ENCODE measurements at regions not wholly inside any gene's neighbourhood (a gene's known extent, or its start where the extent isn't known, plus 50 kb on each side); places are given as distances from the start of the nearest gene placed in this dataset.

DNA sequence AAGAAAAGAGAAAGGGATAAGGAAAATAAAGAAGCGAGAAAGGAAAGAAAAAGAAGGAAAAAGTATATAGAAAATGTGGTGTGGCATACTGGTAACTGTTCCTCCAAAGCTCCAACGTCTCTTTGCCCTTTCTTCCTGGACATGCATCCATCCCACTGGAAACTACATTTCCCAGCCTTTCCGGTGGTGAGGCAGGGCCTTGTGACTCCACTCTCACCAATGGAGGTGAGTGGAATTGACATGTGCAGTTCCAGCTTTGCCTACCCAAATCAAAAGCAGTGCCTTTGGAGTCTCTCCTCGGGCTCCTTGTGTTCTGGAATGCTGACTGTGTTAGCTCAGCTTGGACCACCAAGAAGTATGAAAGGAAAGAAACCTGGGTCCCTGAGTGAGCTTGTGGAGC lies 161.2 kb downstream of the KCNA5 start:
- DNase-seq (ENCODE audit: low read depth, low spot score) (no peak), FAIRE-seq (no peak), ATAC-seq (no peak)
- Histone ChIP-seq H3K4me1 (ENCODE audit: control insufficient read depth, insufficient read depth, low read length) (no peaks in the 10 kb centered on the region), H3K4me2 (ENCODE audit: control insufficient read depth, insufficient read depth) (no peak overlapping the region), H3K4me3 (no peak overlapping the region), H4K20me1 (ENCODE audit: control insufficient read depth, insufficient read depth) (no peaks in the 10 kb centered on the region), H3K27me3 (replicated peaks in 1 of 2; ENCODE audit: control insufficient read depth in 2 of 2, insufficient read depth in 2 of 2, low read length in 1 of 2) (peaks cover 0 to 3% of the 10 kb centered on the region in 2 experiments; a peak in 2 of 4 replicates), H3K79me2 (ENCODE audit: control insufficient read depth, insufficient read depth, low read length) (no peaks in the 10 kb centered on the region), H2AFZ (ENCODE audit: control insufficient read depth, low read depth, low read length) (no peak overlapping the region), H3K36me3 (ENCODE audit: control insufficient read depth in 2 of 2, insufficient read depth in 2 of 2, low read length in 1 of 2) (no peaks in the 10 kb centered on the region), H3K9me3 (replicated peaks; ENCODE audit: control insufficient read depth, insufficient read depth, low read length) (no peaks in the 10 kb centered on the region), H3K9ac (ENCODE audit: control insufficient read depth, insufficient read depth, low read length) (no peak overlapping the region), H3K27ac (ENCODE audit: control insufficient read depth, insufficient read depth) (no peak overlapping the region)
- BruUV-seq (replicated peaks) = no TSS peak
- intact Hi-C loops (cut with micrococcal nuclease; ENCODE audit: unreplicated experiment) (loop anchor here (10.0 kb wide), 1 partner anchor 310 kb away; no protein-coding TSS in a partner anchor), in situ Hi-C loops (cut with MboI) (no loop called here)
- TF ChIP-seq POU2F2 (IDR thresholded peaks at IDR 0.05; ENCODE audit: borderline replicate concordance, low read depth, low read length) (no peak), STAT1 (conservative IDR thresholded peaks at IDR 0.05) (no peak), MYB (IDR thresholded peaks at IDR 0.05; ENCODE audit: borderline replicate concordance, low read depth, low read length) (no peak), CBX5 (IDR thresholded peaks at IDR 0.05; ENCODE audit: low read depth) (no peak), IKZF1 (conservative IDR thresholded peaks at IDR 0.05) (no peak), EED (IDR thresholded peaks at IDR 0.05; ENCODE audit: low read depth) (no peak), TCF7 (IDR thresholded peaks at IDR 0.05; ENCODE audit: borderline replicate concordance) (no peak), EZH2 (IDR thresholded peaks at IDR 0.05; ENCODE audit: borderline replicate concordance, control insufficient read depth, low read depth, low read length) (no peak), ZNF217 (IDR thresholded peaks at IDR 0.05) (no peak), SMC3 (IDR thresholded peaks at IDR 0.05; ENCODE audit: borderline replicate concordance, low read length) (no peak), ASH2L (IDR thresholded peaks at IDR 0.05; ENCODE audit: borderline replicate concordance, low read depth) (no peak), CHD2 (IDR thresholded peaks at IDR 0.05; ENCODE audit: borderline replicate concordance, low read depth, low read length) (no peak), RAD51 (IDR thresholded peaks at IDR 0.05) (no peak), NFYA (IDR thresholded peaks at IDR 0.05; ENCODE audit: borderline replicate concordance, low read depth, low read length) (no peak), ZNF274 (IDR thresholded peaks at IDR 0.05; ENCODE audit: insufficient read depth, insufficient read length) (no peak)
- CTCF ChIA-PET = interaction anchor here (0.7 kb wide), 1 partner anchor 1276 kb away, joined by 3 read pairs; no protein-coding TSS in a partner anchor
- POLR2A ChIA-PET = no interaction called here
- RAD21 ChIA-PET (ENCODE audit: unreplicated experiment) = no interaction called here
- SMC1A ChIA-PET (ENCODE audit: uncharacterized antibody, unreplicated experiment) = no interaction called here
- WGBS (ENCODE audit: insufficient coverage, insufficient replicate concordance, low lambda C conversion rate, missing lambda C conversion rate) = 11% methylated on average over 4 of the region's 4 CpGs

Data from GM12878 (cell line).